ENCODE measurements at regions not wholly inside any gene's neighbourhood (a gene's known extent, or its start where the extent isn't known, plus 50 kb on each side); places are given as distances from the start of the nearest gene placed in this dataset.

- no peak for TF ChIP-seq POLR2A (IDR thresholded peaks at IDR 0.05; ENCODE audit: low read depth)
- TF ChIP-seq CTCF (IDR thresholded peaks at IDR 0.05): no peak
- no peak for TF ChIP-seq POLR2AphosphoS5 (IDR thresholded peaks at IDR 0.05)
- TF ChIP-seq EP300 (IDR thresholded peaks at IDR 0.05): no peak
Measured at GRCh38 chr4:67109276-67109675, 436.0 kb downstream of the CENPC start.

Data from esophagus muscularis mucosa (tissue), 4 donors.